GM12878 (cell line): ENCODE measurements at regions not wholly inside any gene's neighbourhood (a gene's known extent, or its start where the extent isn't known, plus 50 kb on each side); places are given as distances from the start of the nearest gene placed in this dataset.

ENCODE experiments used
- ATAC-seq: fragments of 200-7000 bp; cut with Tn5 transposase; 3 replicates; pipeline ENCODE4 v1.9.1; 2020; ENCODE audit warnings: mild to moderate bottlenecking, moderate library complexity
- BruUV-seq: library from RNA; stranded (reverse); fragments of 400-500 nt; replicated peaks from 2 replicates; lab custom pipeline; 2021; lab: Mats Ljungman, UMichigan
- CTCF ChIA-PET: fragments of 300-600 bp; sonication (Branson Sonifier 250); formaldehyde crosslinking; extraction: SDS; loops from one replicate; lab custom pipeline; 2021; ENCODE audit warnings: inconsistent platforms; lab: Yijun Ruan, JAX
- POLR2A ChIA-PET: fragments of 350-600 bp; formaldehyde crosslinking; extraction: SDS; loops from one replicate; lab custom pipeline; 2021; ENCODE audit warnings: inconsistent platforms; lab: Charles Lee
- RAD21 ChIA-PET: fragments of 300-600 bp; sonication (Branson Sonifier 250); formaldehyde crosslinking; loops from one replicate; lab custom pipeline; 2023; ENCODE audit warnings: antibody characterized with exemption; ENCODE audit not compliant: unreplicated experiment; lab: Charles Lee
- SMC1A ChIA-PET: fragments of 300-600 bp; sonication (Branson Sonifier 250); formaldehyde crosslinking; loops from one replicate; lab custom pipeline; 2023; ENCODE audit not compliant: unreplicated experiment, uncharacterized antibody; lab: Charles Lee
- DNase-seq: peaks from one replicate; pipeline ENCODE4 v3.0.0-alpha.2; 2011; ENCODE audit warnings: low read depth, low spot score
- FAIRE-seq: peaks from 3 replicates; lab custom pipeline; 2011; peaks lifted over from hg19 to GRCh38; lab: Jason Lieb, UNC
- H2AFZ ChIP-seq: 2 replicates; pipeline ENCODE4 v1.6.0; 2011; ENCODE audit warnings: low read depth, low read length, control low read depth; ENCODE audit not compliant: control insufficient read depth
- H3K27ac ChIP-seq: 2 replicates; pipeline ENCODE4 v1.5.1; 2011; ENCODE audit warnings: control low read depth; ENCODE audit not compliant: control insufficient read depth, insufficient read depth
- H3K27me3 ChIP-seq, 2 experiments: replicated peaks in 1 of 2; 2 replicates each; pipeline versions ENCODE4 v1.6.0 to v1.6.1; 2011; ENCODE audit warnings: low read length in 1 of 2; ENCODE audit not compliant: control insufficient read depth in 2 of 2, insufficient read depth in 2 of 2
- H3K36me3 ChIP-seq, 2 experiments: 2 replicates each; pipeline ENCODE4 v1.5.1; 2011; ENCODE audit warnings: low read length in 1 of 2; ENCODE audit not compliant: control insufficient read depth in 2 of 2, insufficient read depth in 2 of 2
- H3K4me1 ChIP-seq: 2 replicates; pipeline ENCODE4 v1.6.1; 2011; ENCODE audit warnings: mild to moderate bottlenecking, low read length, moderate library complexity, mixed read lengths; ENCODE audit not compliant: control insufficient read depth, insufficient read depth
- H3K4me2 ChIP-seq: 2 replicates; pipeline ENCODE4 v1.6.0; 2011; ENCODE audit warnings: control low read depth; ENCODE audit not compliant: control insufficient read depth, insufficient read depth
- H3K4me3 ChIP-seq: fragments of 200-600 bp; sonication (generic); 2 replicates; pipeline ENCODE4 v1.5.1; 2016
- H3K79me2 ChIP-seq: 2 replicates; pipeline ENCODE4 v1.6.0; 2011; ENCODE audit warnings: low read length; ENCODE audit not compliant: control insufficient read depth, insufficient read depth
- H3K9ac ChIP-seq: 2 replicates; pipeline ENCODE4 v1.8.0; 2011; ENCODE audit warnings: low read length, control low read depth, mixed read lengths; ENCODE audit not compliant: control insufficient read depth, insufficient read depth
- H3K9me3 ChIP-seq: replicated peaks from 3 replicates; pipeline ENCODE4 v1.5.1; 2011; ENCODE audit warnings: mild to moderate bottlenecking, low read length; ENCODE audit not compliant: control insufficient read depth, insufficient read depth
- H4K20me1 ChIP-seq: 2 replicates; pipeline ENCODE4 v1.6.0; 2011; ENCODE audit not compliant: control insufficient read depth, insufficient read depth
- CEBPB ChIP-seq, 2 experiments: fragments of 150-350 bp in 1 of 2; IDR thresholded peaks; 2 replicates each; pipeline ENCODE4 v1.6.1; 2012 to 2014; ENCODE audit warnings: low read depth in 2 of 2, low read length in 2 of 2, borderline replicate concordance in 1 of 2, inconsistent platforms in 1 of 2
- E4F1 ChIP-seq: fragments of 450-650 bp; IDR thresholded peaks from 2 replicates; pipeline ENCODE4 v1.6.1; 2018; ENCODE audit warnings: borderline replicate concordance, mild to moderate bottlenecking; ENCODE audit not compliant: partially characterized antibody
- EED ChIP-seq: sonication (generic); IDR thresholded peaks from 2 replicates; pipeline ENCODE4 v1.6.1; 2016; ENCODE audit warnings: antibody characterized with exemption, low read depth
- FOS ChIP-seq: IDR thresholded peaks from 3 replicates; pipeline ENCODE4 v1.6.1; 2011; ENCODE audit warnings: borderline replicate concordance; ENCODE audit not compliant: insufficient read length; ENCODE audit errors: extremely low read depth
- MTA2 ChIP-seq: fragments of 450-650 bp; IDR thresholded peaks from 2 replicates; pipeline ENCODE4 v1.6.1; 2016; ENCODE audit warnings: low read depth, mild to moderate bottlenecking, moderate library complexity
- SUZ12 ChIP-seq: fragments of 200-600 bp; sonication (generic); IDR thresholded peaks from one replicate; pipeline ENCODE4 v1.6.1; 2018; ENCODE audit warnings: antibody characterized with exemption, mild to moderate bottlenecking; ENCODE audit not compliant: unreplicated experiment
- ZBTB33 ChIP-seq: fragments of 450-650 bp; IDR thresholded peaks from 2 replicates; pipeline ENCODE4 v1.6.1; 2017; ENCODE audit warnings: mild to moderate bottlenecking
- ZBTB40 ChIP-seq: fragments of 450-650 bp; IDR thresholded peaks from 2 replicates; pipeline ENCODE4 v1.6.1; 2016; ENCODE audit warnings: mild to moderate bottlenecking, moderate library complexity, borderline replicate concordance
- WGBS: methylation state at CpG from one replicate; pipeline ENCODE4 v1.1.6; 2016; ENCODE audit warnings: low lambda C conversion rate; ENCODE audit not compliant: insufficient replicate concordance, insufficient coverage; ENCODE audit errors: missing lambda C conversion rate; 5-methylcytosine and 5-hydroxymethylcytosine counted together
- in situ Hi-C: fragments of 300-500 bp; cut with MboI; formaldehyde crosslinking; loops from 9 replicates; pipeline ENCODE4 v1.14.3; 2018; ENCODE audit warnings: mixed read lengths
- intact Hi-C: fragments of 100-400 bp; cut with micrococcal nuclease; formaldehyde crosslinking; loops from one replicate; pipeline ENCODE4 v1.14.2; 2022; ENCODE audit not compliant: unreplicated experiment

- H4K20me1 ChIP-seq = no peaks in the 10 kb centered on the region
- CTCF ChIA-PET = no interaction called here
- no peak overlapping the region for H2AFZ ChIP-seq
- intact Hi-C loops (no loop called here), in situ Hi-C loops (no loop called here)
- no peaks in the 10 kb centered on the region; the same call in 1 of the 2 replicates for H3K4me1 ChIP-seq
- H3K9me3 ChIP-seq = no peaks in the 10 kb centered on the region
- RAD21 ChIA-PET = no interaction called here
- H3K79me2 ChIP-seq = no peaks in the 10 kb centered on the region
- POLR2A ChIA-PET = no interaction called here
- DNase-seq (no peak), ATAC-seq (no peak)
- no peak overlapping the region for H3K9ac ChIP-seq
- no peaks in the 10 kb centered on the region for H3K27me3 ChIP-seq
- TF ChIP-seq FOS (no peak), E4F1 (no peak), ZBTB33 (no peak), ZBTB40 (no peak), SUZ12 (no peak), EED (no peak), CEBPB (IDR thresholded peaks at IDR 0.05; ENCODE audit: borderline replicate concordance in 1 of 2, low read depth in 2 of 2, low read length in 2 of 2) (no peak), MTA2 (no peak)
- TF ChIP-seq, all 136 proteins: peak for 0
- BruUV-seq = no TSS peak
- H3K4me2 ChIP-seq = no peak overlapping the region
- H3K4me3 ChIP-seq = no peak overlapping the region
- FAIRE-seq = no peak
- no peak overlapping the region for H3K27ac ChIP-seq
- H3K36me3 ChIP-seq = no peaks in the 10 kb centered on the region
- 50% methylated on average over 1 of the region's 1 CpG for WGBS
- SMC1A ChIA-PET = no interaction called here
These were observed 683.4 kb upstream of the FBXO33 start for GRCh38 chr14:40115583-40115982.
